Coronary artery (tissue), 2 donors: ENCODE measurements at regions not wholly inside any gene's neighbourhood (a gene's known extent, or its start where the extent isn't known, plus 50 kb on each side); places are given as distances from the start of the nearest gene placed in this dataset.
"Not testable (repeated sequence)": the region's sequence is repeated elsewhere in the genome, so short reads cannot be mapped to it uniquely, and the experiment has no call there.

ENCODE experiments used
- DNase-seq: peaks from one replicate; pipeline ENCODE4 v3.0.0-alpha.2; 2017; ENCODE audit warnings: low spot score
- H3K27ac ChIP-seq, 2 donors: fragments of 200-600 bp; sonication (generic); one replicate each; pipeline ENCODE4 v1.5.1; 2016 to 2019
- H3K4me3 ChIP-seq: fragments of 200-600 bp; sonication (generic); 2 replicates; pipeline ENCODE4 v1.5.1; 2016; ENCODE audit warnings: mild to moderate bottlenecking, moderate library complexity
- TF ChIP-seq, protein P1 (sequence below): fragments of 200-600 bp; sonication (generic); IDR thresholded peaks from one replicate; pipeline ENCODE4 v1.5.1; 2019; ENCODE audit warnings: antibody characterized with exemption

DNA sequence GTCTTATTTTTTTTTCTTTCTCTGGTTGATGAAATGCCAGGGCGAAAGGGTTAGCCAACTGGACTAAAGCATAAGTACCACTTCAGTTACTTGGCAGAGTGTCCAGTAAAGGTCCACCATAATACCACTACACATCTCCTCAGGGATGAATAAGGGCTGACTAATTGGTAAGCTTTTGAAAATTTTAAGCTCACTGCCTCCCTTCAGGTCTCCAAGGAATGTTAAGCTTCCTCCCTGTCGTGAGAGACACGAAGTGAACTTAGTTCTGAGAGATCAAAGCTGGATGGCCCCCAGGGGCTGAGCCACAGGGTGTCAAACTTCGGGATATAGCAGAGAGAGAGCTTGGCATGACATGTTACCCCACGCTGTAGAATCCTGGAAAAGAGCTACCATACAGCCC is 111.4 kb downstream of the VSIG4 start:
- TF ChIP-seq, protein P1, sequence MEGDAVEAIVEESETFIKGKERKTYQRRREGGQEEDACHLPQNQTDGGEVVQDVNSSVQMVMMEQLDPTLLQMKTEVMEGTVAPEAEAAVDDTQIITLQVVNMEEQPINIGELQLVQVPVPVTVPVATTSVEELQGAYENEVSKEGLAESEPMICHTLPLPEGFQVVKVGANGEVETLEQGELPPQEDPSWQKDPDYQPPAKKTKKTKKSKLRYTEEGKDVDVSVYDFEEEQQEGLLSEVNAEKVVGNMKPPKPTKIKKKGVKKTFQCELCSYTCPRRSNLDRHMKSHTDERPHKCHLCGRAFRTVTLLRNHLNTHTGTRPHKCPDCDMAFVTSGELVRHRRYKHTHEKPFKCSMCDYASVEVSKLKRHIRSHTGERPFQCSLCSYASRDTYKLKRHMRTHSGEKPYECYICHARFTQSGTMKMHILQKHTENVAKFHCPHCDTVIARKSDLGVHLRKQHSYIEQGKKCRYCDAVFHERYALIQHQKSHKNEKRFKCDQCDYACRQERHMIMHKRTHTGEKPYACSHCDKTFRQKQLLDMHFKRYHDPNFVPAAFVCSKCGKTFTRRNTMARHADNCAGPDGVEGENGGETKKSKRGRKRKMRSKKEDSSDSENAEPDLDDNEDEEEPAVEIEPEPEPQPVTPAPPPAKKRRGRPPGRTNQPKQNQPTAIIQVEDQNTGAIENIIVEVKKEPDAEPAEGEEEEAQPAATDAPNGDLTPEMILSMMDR, result no peak

DNA sequence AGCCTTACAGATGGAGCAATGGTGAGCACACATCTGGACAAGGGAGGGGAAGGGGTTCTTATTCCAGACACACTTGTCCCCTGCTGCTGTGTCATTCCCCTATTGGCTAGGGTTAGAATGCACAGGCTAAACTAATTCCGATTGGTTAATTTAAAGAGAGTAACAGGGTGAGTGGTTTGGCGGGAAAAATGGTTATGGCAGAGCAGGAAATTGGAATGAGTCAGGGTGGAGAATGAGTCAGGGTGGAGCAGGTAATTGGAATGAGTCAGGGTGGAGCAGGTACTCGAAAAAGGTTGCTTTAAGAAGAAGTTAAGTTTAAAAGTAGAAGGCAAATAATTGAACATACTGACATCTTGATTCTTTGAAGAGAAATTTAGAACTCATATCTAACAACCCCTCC is 112.5 kb downstream of the VSIG4 start:
- not testable (repeated sequence) for H3K27ac ChIP-seq, H3K4me3 ChIP-seq, DNase-seq

More for the DNA sequence above, 111.4 kb downstream of the VSIG4 start:
- Histone ChIP-seq H3K27ac (no peak overlapping the region), H3K4me3 (no peak overlapping the region)
- DNase-seq, result no peak

DNA sequence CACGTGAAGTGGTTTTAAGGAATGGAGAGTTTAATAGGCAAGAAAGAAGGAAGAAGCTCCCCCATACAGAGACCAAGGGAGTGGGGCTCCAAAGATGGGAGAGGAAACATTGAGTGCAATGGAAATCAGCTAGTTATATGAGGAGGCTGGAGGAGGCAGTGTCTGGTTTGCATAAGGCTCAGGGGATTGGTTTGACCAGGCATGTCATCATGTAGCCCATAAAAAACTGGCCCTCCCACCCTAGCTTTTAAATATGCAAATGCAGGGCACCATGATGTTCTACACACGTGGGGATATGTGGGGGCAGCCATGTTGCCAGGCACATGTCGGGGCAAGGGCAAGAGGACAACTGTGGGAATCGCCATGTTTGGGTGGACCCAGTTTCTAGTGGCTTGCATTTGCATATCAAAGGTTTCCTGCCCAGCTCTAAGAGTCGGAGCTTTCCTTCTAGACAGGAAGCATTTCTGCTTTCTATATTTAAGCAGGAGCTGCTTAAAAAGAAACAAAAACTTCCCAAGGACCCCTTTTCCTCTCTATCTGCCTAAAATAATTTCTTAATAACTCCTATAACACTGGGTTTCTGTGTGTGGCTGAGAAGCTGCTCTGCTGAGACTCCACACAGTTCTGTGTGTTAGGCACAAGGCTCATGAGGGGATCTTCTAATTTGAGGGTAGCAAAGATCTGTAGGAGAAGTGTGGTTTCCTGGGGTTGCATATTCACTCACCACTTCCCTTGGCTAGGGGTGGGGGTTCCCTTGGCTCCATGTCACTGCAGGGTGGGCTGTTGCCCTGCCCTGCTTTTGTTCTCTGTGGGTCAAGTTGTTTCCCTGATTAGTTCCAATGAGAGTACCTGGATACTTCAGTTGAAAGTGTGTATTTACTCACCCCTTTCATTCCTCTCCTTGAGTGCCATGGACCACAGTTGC is 113.5 kb downstream of the VSIG4 start:
- DNase-seq, result no peak
- H3K27ac ChIP-seq, result no peak overlapping the region
- TF ChIP-seq, protein P1, result no peak
- H3K4me3 ChIP-seq, result no peak overlapping the region

DNA sequence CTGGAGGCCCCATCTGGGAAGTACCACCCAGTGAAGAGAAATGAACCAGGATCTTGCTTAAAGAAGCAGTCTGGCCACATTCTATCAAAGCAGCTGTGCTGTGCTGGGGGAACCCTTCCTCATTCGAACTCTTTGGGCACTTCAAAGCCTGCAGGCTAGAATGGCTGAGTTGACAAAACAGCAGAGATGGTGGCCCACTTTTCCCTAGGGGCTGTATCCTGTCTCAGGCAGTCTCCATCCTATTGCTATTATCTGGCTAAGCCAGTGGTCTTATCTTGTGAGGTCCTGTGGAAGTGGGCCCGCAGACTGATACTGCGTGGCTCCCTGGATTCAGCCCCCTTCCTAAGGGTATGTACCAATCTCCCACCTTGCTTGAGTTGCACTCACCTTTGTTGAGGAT is 114.3 kb downstream of the VSIG4 start:
- H3K27ac ChIP-seq, result no peak overlapping the region
- TF ChIP-seq, protein P1, result no peak
- H3K4me3 ChIP-seq, result no peak overlapping the region
- no peak for DNase-seq

DNA sequence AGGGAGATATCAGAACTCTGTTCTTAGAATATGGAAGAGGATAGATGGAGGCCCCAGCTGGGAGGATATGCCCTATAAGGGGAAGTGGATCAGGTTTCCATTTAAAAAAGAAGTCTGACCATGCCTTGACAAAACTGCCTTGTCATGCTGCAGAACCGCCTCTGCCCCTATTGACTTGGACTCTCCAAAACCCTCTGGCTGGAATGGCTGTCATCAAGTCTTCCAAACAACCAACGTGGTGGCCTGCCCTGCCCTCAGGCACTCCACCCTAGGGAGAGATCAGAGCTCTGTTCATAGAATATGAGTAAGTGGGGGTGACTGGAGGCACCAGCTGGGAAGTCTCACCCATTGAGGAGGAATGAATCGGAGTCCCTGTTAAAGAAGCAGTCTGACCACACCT is 114.9 kb downstream of the VSIG4 start:
- Histone ChIP-seq H3K4me3 (no peak overlapping the region), H3K27ac (no peak overlapping the region)
- DNase-seq, result no peak
- TF ChIP-seq, protein P1, result no peak

DNA sequence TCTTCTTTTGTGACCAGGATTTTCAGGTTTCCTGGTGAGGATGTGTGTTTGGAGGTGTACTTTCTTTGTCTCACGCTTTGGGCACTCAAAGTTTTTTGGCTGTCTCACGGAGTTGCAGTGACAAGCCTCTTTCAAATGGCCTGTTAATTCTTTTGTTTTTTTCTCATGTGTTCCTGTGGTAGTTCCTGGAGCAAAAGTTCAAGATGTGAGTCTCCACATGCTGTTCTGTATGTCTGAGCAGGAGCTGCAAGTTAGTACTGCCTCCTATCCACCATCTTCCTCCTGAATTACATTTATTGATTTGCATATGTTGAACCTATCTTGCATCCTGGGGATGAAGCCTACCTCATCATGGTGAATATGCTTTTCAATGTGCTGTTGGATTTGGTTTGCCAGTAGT is 118.5 kb downstream of the VSIG4 start:
- DNase-seq, result no peak
- TF ChIP-seq, protein P1, result no peak
- no peak overlapping the region for H3K27ac ChIP-seq
- H3K4me3 ChIP-seq, result no peak overlapping the region

DNA sequence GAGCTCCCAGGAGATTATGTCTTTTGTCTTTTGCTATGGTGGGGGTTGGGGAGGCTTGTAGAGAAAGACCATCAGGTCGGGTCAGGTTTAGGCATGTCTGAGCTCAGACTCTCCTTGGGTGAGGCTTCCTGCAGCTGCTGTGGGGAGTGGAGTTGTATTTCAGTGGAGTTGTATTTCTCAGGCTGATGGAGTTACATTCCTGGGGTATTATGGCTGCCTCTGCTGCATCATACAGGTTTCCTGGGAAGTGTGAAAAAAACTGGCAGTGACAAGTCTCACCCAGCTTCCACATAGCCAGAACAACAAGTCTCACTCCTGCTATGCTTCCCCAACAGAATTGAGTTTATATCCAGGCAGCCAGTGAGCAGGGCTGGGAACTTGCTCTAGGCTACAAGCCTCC is 119.3 kb downstream of the VSIG4 start:
- no peak overlapping the region for H3K4me3 ChIP-seq
- H3K27ac ChIP-seq, result no peak overlapping the region
- DNase-seq, result no peak
- TF ChIP-seq, protein P1, result no peak
